K562 (cell line): ENCODE measurements at regions not wholly inside any gene's neighbourhood (a gene's known extent, or its start where the extent isn't known, plus 50 kb on each side); places are given as distances from the start of the nearest gene placed in this dataset.
A peak's percentile ranks its signal among the peaks of the same experiment; 100 is the strongest.

Experiments used
- ARNT ChIP-seq, 2 experiments: fragments of 450-650 bp; IDR thresholded peaks; 2 replicates each; pipeline ENCODE4 v1.6.1; 2016; ENCODE audit warnings: mild to moderate bottlenecking in 1 of 2
- CAMTA2 ChIP-seq: fragments of 250-450 bp; sonication (Bioruptor Pico); conservative IDR thresholded peaks from 2 replicates; pipeline ENCODE4 v1.5.1; 2022
- CHCHD3 ChIP-seq: fragments of 250-450 bp; sonication (Bioruptor Pico); IDR thresholded peaks from 2 replicates; pipeline ENCODE4 v2.1.2; 2022; ENCODE audit warnings: mild to moderate bottlenecking
- CSDE1 ChIP-seq, 2 experiments: fragments of 450-650 bp; IDR thresholded peaks; 2 replicates each; pipeline ENCODE4 v1.6.1; 2016; ENCODE audit warnings: mild to moderate bottlenecking in 1 of 2
- HNRNPLL ChIP-seq: fragments of 200-400 bp; formaldehyde crosslinking; IDR thresholded peaks from 2 replicates; pipeline ENCODE4 v1.6.1; 2017; ENCODE audit warnings: low read length, low read depth, mild to moderate bottlenecking; ENCODE audit not compliant: poor library complexity, severe bottlenecking
- JUND ChIP-seq, 2 experiments: IDR thresholded peaks; 2 replicates in 1 of 2; 3 replicates in 1 of 2; pipeline ENCODE4 v1.6.1; 2011; ENCODE audit warnings: borderline replicate concordance in 2 of 2, low read depth in 2 of 2, low read length in 2 of 2, improper control_type of control experiment in 1 of 2, missing biosample characterization in 1 of 2, missing genetic modification characterization in 1 of 2, missing genetic modification reagents in 1 of 2
- KLF13 ChIP-seq: fragments of 450-650 bp; IDR thresholded peaks from 2 replicates; pipeline ENCODE4 v1.6.1; 2016; ENCODE audit warnings: missing genetic modification characterization, low read depth, mild to moderate bottlenecking, missing compliant biosample characterization, moderate library complexity, borderline replicate concordance
- NFIC ChIP-seq: fragments of 450-650 bp; IDR thresholded peaks from 2 replicates; pipeline ENCODE4 v1.6.1; 2017; ENCODE audit warnings: mild to moderate bottlenecking, inconsistent platforms
- PHB ChIP-seq: fragments of 250-450 bp; sonication (Bioruptor Pico); IDR thresholded peaks from 2 replicates; pipeline ENCODE4 v1.5.0; 2021
- RB1 ChIP-seq: fragments of 450-650 bp; IDR thresholded peaks from 2 replicates; pipeline ENCODE4 v1.6.1; 2017; ENCODE audit warnings: low read depth, mild to moderate bottlenecking
- SAFB ChIP-seq: fragments of 200-400 bp; formaldehyde crosslinking; IDR thresholded peaks from 2 replicates; pipeline ENCODE4 v1.6.1; 2017; ENCODE audit warnings: low read depth, low read length, borderline replicate concordance
- SP1 ChIP-seq: sonication (generic); formaldehyde crosslinking; IDR thresholded peaks from 2 replicates; pipeline ENCODE4 v1.8.1; 2022; ENCODE audit warnings: mild to moderate bottlenecking, missing genetic modification reagents
- TRIM28 ChIP-seq: fragments of 450-650 bp; IDR thresholded peaks from 2 replicates; pipeline ENCODE4 v1.6.1; 2017
- ZNF197 ChIP-seq: fragments of 200-800 bp; sonication (Bioruptor generic); IDR thresholded peaks from 2 replicates; pipeline ENCODE4 v1.6.1; 2016; ENCODE audit warnings: low read depth, missing genetic modification characterization, missing compliant biosample characterization
- ZNF77 ChIP-seq: fragments of 250-450 bp; sonication (Bioruptor Pico); IDR thresholded peaks from 2 replicates; pipeline ENCODE4 v1.5.0; 2020
- TF ChIP-seq, protein P1 (sequence below): fragments of 250-450 bp; sonication (Bioruptor Pico); IDR thresholded peaks from 2 replicates; pipeline ENCODE4 v1.5.0; 2020; ENCODE audit warnings: mild to moderate bottlenecking
- TF ChIP-seq, protein P2 (sequence below), 2 experiments: IDR thresholded peaks; 2 replicates each; pipeline ENCODE4 v1.6.1; 2012; ENCODE audit warnings: improper control_type of control experiment in 2 of 2, low read depth in 2 of 2, low read length in 2 of 2, borderline replicate concordance in 1 of 2
- TF ChIP-seq, protein P3 (sequence below): fragments of 450-650 bp; IDR thresholded peaks from 2 replicates; pipeline ENCODE4 v1.6.1; 2017; ENCODE audit warnings: antibody characterized with exemption, mild to moderate bottlenecking
- TF ChIP-seq, protein P4 (sequence below): fragments of 250-450 bp; sonication (Bioruptor Pico); IDR thresholded peaks from 2 replicates; pipeline ENCODE4 v1.8.0; 2022; ENCODE audit warnings: moderate library complexity, mild to moderate bottlenecking, inconsistent platforms

DNA sequence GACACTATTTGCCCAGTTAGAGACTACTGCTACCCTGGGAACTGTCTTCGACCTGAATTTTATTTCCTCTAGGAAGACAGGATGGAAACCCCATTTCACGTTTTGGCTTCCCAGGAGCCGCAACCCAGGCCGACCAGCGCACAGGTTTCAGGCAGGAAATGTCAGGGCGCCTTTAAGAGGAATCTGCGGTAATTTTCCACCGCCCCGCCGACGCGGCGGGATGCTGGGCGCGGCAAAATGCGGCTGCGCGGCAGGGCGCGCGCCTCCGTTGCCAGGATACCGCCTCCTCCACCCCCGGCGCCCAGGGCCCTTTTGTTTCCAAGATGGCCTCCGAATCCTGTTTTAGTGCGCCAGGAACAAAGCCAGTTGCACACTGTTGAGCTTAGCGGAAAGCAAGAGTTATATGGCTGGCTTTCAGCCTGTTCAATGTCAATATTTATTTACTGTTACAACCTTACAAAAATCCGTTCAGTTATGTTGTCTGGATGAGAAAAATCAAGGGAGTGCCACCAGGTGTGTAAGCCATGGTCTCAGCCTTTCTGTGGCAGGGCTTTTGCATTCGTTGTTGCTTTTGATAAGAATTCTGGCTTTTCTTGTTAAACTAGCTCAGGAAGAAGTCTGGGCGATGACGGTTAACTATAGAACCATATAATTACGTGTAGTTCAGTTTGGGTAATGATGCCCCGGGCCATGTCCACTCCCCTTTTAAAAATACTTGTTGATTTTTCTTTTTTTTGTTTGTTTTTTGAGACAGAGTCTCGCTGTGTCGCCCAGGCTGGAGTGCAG lies 79.7 kb upstream of the CHD2 start (continued):
- TF ChIP-seq, protein P1, sequence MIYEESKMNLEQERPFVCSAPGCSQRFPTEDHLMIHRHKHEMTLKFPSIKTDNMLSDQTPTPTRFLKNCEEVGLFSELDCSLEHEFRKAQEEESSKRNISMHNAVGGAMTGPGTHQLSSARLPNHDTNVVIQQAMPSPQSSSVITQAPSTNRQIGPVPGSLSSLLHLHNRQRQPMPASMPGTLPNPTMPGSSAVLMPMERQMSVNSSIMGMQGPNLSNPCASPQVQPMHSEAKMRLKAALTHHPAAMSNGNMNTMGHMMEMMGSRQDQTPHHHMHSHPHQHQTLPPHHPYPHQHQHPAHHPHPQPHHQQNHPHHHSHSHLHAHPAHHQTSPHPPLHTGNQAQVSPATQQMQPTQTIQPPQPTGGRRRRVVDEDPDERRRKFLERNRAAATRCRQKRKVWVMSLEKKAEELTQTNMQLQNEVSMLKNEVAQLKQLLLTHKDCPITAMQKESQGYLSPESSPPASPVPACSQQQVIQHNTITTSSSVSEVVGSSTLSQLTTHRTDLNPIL (CRISPR knock-in tag): no peak
- TF ChIP-seq ARNT (IDR thresholded peaks at IDR 0.05) (0 out of 4 replicates have a peak, but pooled peaks of 1 of the 2 experiments have one; percentile 15), CHCHD3 (CRISPR knock-in tag) (no peak), ZNF77 (CRISPR knock-in tag) (no peak), SP1 (0 out of 2 replicates have a peak, but pooled peaks have one; percentile 20), TRIM28 (no peak), RB1 (peak; percentile 75; the same call in 1 of the 2 replicates), CAMTA2 (CRISPR knock-in tag) (no peak), KLF13 (tag) (no peak), ZNF197 (no peak), HNRNPLL (peak; percentile 36), PHB (CRISPR knock-in tag) (no peak), CSDE1 (IDR thresholded peaks at IDR 0.05) (peak in 1 of 2 experiments; percentile 54; a peak in 1 of 4 replicates), SAFB (no peak), JUND (IDR thresholded peaks at IDR 0.05; ENCODE audit: borderline replicate concordance, low read depth, low read length) (peak; percentile 43; the same call in 1 of the 2 replicates), JUND (tag; IDR thresholded peaks at IDR 0.05; ENCODE audit: borderline replicate concordance, low read depth, low read length) (no peak), NFIC (no peak)
- TF ChIP-seq, protein P2, sequence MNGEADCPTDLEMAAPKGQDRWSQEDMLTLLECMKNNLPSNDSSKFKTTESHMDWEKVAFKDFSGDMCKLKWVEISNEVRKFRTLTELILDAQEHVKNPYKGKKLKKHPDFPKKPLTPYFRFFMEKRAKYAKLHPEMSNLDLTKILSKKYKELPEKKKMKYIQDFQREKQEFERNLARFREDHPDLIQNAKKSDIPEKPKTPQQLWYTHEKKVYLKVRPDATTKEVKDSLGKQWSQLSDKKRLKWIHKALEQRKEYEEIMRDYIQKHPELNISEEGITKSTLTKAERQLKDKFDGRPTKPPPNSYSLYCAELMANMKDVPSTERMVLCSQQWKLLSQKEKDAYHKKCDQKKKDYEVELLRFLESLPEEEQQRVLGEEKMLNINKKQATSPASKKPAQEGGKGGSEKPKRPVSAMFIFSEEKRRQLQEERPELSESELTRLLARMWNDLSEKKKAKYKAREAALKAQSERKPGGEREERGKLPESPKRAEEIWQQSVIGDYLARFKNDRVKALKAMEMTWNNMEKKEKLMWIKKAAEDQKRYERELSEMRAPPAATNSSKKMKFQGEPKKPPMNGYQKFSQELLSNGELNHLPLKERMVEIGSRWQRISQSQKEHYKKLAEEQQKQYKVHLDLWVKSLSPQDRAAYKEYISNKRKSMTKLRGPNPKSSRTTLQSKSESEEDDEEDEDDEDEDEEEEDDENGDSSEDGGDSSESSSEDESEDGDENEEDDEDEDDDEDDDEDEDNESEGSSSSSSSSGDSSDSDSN (IDR thresholded peaks at IDR 0.05; ENCODE audit: borderline replicate concordance in 1 of 2, low read depth in 2 of 2, low read length in 2 of 2): peak; percentile 29 to 56; a peak in 1 of 4 replicates
- TF ChIP-seq, protein P3, sequence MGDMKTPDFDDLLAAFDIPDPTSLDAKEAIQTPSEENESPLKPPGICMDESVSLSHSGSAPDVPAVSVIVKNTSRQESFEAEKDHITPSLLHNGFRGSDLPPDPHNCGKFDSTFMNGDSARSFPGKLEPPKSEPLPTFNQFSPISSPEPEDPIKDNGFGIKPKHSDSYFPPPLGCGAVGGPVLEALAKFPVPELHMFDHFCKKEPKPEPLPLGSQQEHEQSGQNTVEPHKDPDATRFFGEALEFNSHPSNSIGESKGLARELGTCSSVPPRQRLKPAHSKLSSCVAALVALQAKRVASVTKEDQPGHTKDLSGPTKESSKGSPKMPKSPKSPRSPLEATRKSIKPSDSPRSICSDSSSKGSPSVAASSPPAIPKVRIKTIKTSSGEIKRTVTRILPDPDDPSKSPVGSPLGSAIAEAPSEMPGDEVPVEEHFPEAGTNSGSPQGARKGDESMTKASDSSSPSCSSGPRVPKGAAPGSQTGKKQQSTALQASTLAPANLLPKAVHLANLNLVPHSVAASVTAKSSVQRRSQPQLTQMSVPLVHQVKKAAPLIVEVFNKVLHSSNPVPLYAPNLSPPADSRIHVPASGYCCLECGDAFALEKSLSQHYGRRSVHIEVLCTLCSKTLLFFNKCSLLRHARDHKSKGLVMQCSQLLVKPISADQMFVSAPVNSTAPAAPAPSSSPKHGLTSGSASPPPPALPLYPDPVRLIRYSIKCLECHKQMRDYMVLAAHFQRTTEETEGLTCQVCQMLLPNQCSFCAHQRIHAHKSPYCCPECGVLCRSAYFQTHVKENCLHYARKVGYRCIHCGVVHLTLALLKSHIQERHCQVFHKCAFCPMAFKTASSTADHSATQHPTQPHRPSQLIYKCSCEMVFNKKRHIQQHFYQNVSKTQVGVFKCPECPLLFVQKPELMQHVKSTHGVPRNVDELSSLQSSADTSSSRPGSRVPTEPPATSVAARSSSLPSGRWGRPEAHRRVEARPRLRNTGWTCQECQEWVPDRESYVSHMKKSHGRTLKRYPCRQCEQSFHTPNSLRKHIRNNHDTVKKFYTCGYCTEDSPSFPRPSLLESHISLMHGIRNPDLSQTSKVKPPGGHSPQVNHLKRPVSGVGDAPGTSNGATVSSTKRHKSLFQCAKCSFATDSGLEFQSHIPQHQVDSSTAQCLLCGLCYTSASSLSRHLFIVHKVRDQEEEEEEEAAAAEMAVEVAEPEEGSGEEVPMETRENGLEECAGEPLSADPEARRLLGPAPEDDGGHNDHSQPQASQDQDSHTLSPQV: peak; percentile 82
- TF ChIP-seq, protein P4, sequence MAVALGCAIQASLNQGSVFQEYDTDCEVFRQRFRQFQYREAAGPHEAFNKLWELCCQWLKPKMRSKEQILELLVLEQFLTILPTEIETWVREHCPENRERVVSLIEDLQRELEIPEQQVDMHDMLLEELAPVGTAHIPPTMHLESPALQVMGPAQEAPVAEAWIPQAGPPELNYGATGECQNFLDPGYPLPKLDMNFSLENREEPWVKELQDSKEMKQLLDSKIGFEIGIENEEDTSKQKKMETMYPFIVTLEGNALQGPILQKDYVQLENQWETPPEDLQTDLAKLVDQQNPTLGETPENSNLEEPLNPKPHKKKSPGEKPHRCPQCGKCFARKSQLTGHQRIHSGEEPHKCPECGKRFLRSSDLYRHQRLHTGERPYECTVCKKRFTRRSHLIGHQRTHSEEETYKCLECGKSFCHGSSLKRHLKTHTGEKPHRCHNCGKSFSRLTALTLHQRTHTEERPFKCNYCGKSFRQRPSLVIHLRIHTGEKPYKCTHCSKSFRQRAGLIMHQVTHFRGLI (CRISPR knock-in tag): no peak
